ENCODE measurements at regions not wholly inside any gene's neighbourhood (a gene's known extent, or its start where the extent isn't known, plus 50 kb on each side); places are given as distances from the start of the nearest gene placed in this dataset.
"Not testable (repeated sequence)": the region's sequence is repeated elsewhere in the genome, so short reads cannot be mapped to it uniquely, and the experiment has no call there.

- no peak for DNase-seq
Observed at GRCh38 chr12:11540156-11540555, 109.3 kb upstream of the ETV6 start.

GRCh38 chr12:11540615-11541310, 108.7 kb upstream of the ETV6 start:
- DNase-seq = no peak

GRCh38 chr12:11542599-11542998, 106.9 kb upstream of the ETV6 start:
- no peak for DNase-seq

- DNase-seq = no peak
Observed at GRCh38 chr12:11543457-11544158, 105.9 kb upstream of the ETV6 start.

- no peak for DNase-seq
Observed at GRCh38 chr12:11545484-11546330, 103.8 kb upstream of the ETV6 start.

GRCh38 chr12:11546582-11547270, 102.7 kb upstream of the ETV6 start:
- DNase-seq = not testable (repeated sequence)

- DNase-seq = not testable (repeated sequence)
Observed at GRCh38 chr12:11547271-11547646, 102.2 kb upstream of the ETV6 start.

- DNase-seq = no peak
Observed at GRCh38 chr12:11549119-11549518, 100.4 kb upstream of the ETV6 start.

GRCh38 chr12:11553871-11554533, 95.5 kb upstream of the ETV6 start:
- DNase-seq = peak; percentile 41

- DNase-seq = no peak
Observed at GRCh38 chr12:11555195-11555594, 94.3 kb upstream of the ETV6 start.

- no peak for DNase-seq
Observed at GRCh38 chr12:11555743-11556625, 93.5 kb upstream of the ETV6 start.

- DNase-seq = no peak
Observed at GRCh38 chr12:11556682-11557081, 92.8 kb upstream of the ETV6 start.

GRCh38 chr12:11559626-11560340, 89.7 kb upstream of the ETV6 start:
- no peak for DNase-seq

GRCh38 chr12:11561411-11561810, 88.1 kb upstream of the ETV6 start:
- no peak for DNase-seq

- DNase-seq = no peak
Observed at GRCh38 chr12:11563785-11564739, 85.4 kb upstream of the ETV6 start.

GRCh38 chr12:11564984-11565651, 84.4 kb upstream of the ETV6 start:
- DNase-seq = no peak

- no peak for DNase-seq
Observed at GRCh38 chr12:11565752-11566151, 83.7 kb upstream of the ETV6 start.

GRCh38 chr12:11568155-11568761, 81.2 kb upstream of the ETV6 start:
- DNase-seq = no peak

All from NCI-H1092 (cell line).